ENCODE measurements at regions not wholly inside any gene's neighbourhood (a gene's known extent, or its start where the extent isn't known, plus 50 kb on each side); places are given as distances from the start of the nearest gene placed in this dataset.

DNA sequence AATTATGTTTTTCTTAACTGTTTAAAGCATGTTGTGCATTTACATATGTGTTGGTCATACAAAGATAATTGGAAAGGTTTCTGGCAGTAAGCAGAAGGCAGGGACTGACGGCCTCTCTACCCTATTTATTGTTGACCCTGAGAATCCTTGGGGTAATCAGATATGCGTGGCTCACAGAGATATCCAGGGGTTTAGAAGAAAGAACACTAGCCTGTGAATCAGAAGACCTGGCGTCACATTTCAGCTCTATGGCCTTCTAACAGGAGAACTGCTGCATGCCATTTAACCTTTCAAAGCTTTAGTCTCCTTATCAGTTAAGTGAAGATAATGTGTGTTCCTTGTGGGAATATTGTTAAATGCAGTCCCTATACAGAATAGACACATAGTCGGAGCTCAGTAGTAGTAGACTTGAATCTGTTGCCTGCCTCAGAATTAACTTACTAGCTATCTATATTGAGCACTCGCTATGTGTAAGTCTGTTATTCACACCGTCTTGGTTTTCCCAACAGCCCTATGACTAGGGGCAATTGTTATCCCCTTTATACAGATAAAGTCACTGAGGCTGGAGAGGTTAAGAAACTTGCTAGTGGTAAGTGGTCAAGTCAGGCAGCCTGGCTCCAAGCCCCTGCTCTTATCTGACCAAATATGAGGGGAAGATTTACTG lies 129.6 kb upstream of the ANKRD1 start:
- WGBS = 91% methylated on average over 6 of the region's 6 CpGs
- no peak for DNase-seq (ENCODE audit: low spot score)
- no peak overlapping the region for H3K27ac ChIP-seq (ENCODE audit: low read depth in 1 of 2, low read length in 2 of 2)
- no peaks in the 10 kb centered on the region for H3K27me3 ChIP-seq (ENCODE audit: control insufficient read depth in 4 of 4, insufficient read depth in 4 of 4, low read length in 3 of 4)
- TF ChIP-seq RXRA (IDR thresholded peaks at IDR 0.05) (no peak), JUND (IDR thresholded peaks at IDR 0.05) (no peak), TAF1 (conservative IDR thresholded peaks at IDR 0.05) (no peak), HNF4G (IDR thresholded peaks at IDR 0.05) (no peak), FOXA2 (IDR thresholded peaks at IDR 0.05) (no peak)
- TF ChIP-seq, protein P1, sequence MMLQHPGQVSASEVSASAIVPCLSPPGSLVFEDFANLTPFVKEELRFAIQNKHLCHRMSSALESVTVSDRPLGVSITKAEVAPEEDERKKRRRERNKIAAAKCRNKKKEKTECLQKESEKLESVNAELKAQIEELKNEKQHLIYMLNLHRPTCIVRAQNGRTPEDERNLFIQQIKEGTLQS (IDR thresholded peaks at IDR 0.05) = no peak
- TF ChIP-seq, protein P2, sequence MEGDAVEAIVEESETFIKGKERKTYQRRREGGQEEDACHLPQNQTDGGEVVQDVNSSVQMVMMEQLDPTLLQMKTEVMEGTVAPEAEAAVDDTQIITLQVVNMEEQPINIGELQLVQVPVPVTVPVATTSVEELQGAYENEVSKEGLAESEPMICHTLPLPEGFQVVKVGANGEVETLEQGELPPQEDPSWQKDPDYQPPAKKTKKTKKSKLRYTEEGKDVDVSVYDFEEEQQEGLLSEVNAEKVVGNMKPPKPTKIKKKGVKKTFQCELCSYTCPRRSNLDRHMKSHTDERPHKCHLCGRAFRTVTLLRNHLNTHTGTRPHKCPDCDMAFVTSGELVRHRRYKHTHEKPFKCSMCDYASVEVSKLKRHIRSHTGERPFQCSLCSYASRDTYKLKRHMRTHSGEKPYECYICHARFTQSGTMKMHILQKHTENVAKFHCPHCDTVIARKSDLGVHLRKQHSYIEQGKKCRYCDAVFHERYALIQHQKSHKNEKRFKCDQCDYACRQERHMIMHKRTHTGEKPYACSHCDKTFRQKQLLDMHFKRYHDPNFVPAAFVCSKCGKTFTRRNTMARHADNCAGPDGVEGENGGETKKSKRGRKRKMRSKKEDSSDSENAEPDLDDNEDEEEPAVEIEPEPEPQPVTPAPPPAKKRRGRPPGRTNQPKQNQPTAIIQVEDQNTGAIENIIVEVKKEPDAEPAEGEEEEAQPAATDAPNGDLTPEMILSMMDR (IDR thresholded peaks at IDR 0.05; ENCODE audit: low read depth, low read length, missing input control) = no peak
- TF ChIP-seq, protein P3, sequence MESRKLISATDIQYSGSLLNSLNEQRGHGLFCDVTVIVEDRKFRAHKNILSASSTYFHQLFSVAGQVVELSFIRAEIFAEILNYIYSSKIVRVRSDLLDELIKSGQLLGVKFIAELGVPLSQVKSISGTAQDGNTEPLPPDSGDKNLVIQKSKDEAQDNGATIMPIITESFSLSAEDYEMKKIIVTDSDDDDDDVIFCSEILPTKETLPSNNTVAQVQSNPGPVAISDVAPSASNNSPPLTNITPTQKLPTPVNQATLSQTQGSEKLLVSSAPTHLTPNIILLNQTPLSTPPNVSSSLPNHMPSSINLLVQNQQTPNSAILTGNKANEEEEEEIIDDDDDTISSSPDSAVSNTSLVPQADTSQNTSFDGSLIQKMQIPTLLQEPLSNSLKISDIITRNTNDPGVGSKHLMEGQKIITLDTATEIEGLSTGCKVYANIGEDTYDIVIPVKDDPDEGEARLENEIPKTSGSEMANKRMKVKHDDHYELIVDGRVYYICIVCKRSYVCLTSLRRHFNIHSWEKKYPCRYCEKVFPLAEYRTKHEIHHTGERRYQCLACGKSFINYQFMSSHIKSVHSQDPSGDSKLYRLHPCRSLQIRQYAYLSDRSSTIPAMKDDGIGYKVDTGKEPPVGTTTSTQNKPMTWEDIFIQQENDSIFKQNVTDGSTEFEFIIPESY (IDR thresholded peaks at IDR 0.05) = no peak
- H3K4me1 ChIP-seq (ENCODE audit: control insufficient read depth in 4 of 4, insufficient read depth in 4 of 4, low read length in 3 of 4) = peaks cover 0 to 3% (median under 1%) of the 10 kb centered on the region in 4 donors
- H3K9me3 ChIP-seq (ENCODE audit: control insufficient read depth in 4 of 4, low read length in 3 of 4) = no peaks in the 10 kb centered on the region
- no peak overlapping the region for H3K9ac ChIP-seq (ENCODE audit: low read depth in 1 of 2, low read length in 2 of 2)
- no peaks in the 10 kb centered on the region for H3K36me3 ChIP-seq (ENCODE audit: control insufficient read depth in 4 of 4, insufficient read depth in 3 of 4, low read depth in 1 of 4, low read length in 3 of 4)
- no peak overlapping the region for H3K4me3 ChIP-seq (ENCODE audit: low read depth in 1 of 3, low read length in 3 of 3)

DNA sequence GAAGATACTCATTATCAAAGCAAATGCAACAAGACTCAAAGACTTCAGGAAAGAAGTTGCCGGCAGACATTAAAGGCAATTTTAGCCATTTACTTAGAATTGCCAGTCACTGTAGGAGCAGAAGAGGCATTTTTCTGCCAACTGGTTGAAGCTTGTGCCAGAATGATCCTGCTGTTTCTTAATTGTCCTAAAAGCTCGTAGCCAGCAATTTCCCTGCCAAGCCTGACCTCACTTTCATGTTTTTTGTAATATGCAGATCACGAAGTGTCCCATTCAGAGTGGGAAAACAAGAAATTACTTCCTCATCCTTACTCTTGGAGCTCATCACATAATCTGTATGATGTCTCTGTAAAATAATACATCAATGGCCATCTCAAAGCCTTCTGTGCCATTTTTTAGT lies 130.9 kb upstream of the ANKRD1 start:
- Histone ChIP-seq H3K27ac (ENCODE audit: low read depth in 1 of 2, low read length in 2 of 2) (no peak overlapping the region), H3K9ac (ENCODE audit: low read depth in 1 of 2, low read length in 2 of 2) (no peak overlapping the region), H3K9me3 (ENCODE audit: control insufficient read depth in 4 of 4, low read length in 3 of 4) (no peaks in the 10 kb centered on the region), H3K4me3 (ENCODE audit: low read depth in 1 of 3, low read length in 3 of 3) (no peak overlapping the region), H3K36me3 (ENCODE audit: control insufficient read depth in 4 of 4, insufficient read depth in 3 of 4, low read depth in 1 of 4, low read length in 3 of 4) (no peaks in the 10 kb centered on the region), H3K4me1 (ENCODE audit: control insufficient read depth in 4 of 4, insufficient read depth in 4 of 4, low read length in 3 of 4) (peaks cover 0 to 3% (median under 1%) of the 10 kb centered on the region in 4 donors), H3K27me3 (ENCODE audit: control insufficient read depth in 4 of 4, insufficient read depth in 4 of 4, low read length in 3 of 4) (no peaks in the 10 kb centered on the region)
- WGBS = 44% methylated on average over 3 of the region's 3 CpGs
- no peak for DNase-seq (ENCODE audit: low spot score)
- no peak for TF ChIP-seq RXRA (IDR thresholded peaks at IDR 0.05)
- no peak for TF ChIP-seq HNF4A (conservative IDR thresholded peaks at IDR 0.05)
- TF ChIP-seq, protein P1 (IDR thresholded peaks at IDR 0.05) = no peak
- TF ChIP-seq GABPA (IDR thresholded peaks at IDR 0.05 in 1 of 2, conservative IDR thresholded peaks at IDR 0.05 in 1 of 2) = no peak
- TF ChIP-seq JUND (IDR thresholded peaks at IDR 0.05) = no peak
- no peak for TF ChIP-seq EGR1 (IDR thresholded peaks at IDR 0.05; ENCODE audit: low read depth in 2 of 2)
- TF ChIP-seq FOXA1 (IDR thresholded peaks at IDR 0.05) = no peak
- TF ChIP-seq RAD21 (IDR thresholded peaks at IDR 0.05) = no peak
- TF ChIP-seq, protein P3 (IDR thresholded peaks at IDR 0.05) = no peak
- TF ChIP-seq HNF4G (IDR thresholded peaks at IDR 0.05) = no peak
- TF ChIP-seq, protein P4, sequence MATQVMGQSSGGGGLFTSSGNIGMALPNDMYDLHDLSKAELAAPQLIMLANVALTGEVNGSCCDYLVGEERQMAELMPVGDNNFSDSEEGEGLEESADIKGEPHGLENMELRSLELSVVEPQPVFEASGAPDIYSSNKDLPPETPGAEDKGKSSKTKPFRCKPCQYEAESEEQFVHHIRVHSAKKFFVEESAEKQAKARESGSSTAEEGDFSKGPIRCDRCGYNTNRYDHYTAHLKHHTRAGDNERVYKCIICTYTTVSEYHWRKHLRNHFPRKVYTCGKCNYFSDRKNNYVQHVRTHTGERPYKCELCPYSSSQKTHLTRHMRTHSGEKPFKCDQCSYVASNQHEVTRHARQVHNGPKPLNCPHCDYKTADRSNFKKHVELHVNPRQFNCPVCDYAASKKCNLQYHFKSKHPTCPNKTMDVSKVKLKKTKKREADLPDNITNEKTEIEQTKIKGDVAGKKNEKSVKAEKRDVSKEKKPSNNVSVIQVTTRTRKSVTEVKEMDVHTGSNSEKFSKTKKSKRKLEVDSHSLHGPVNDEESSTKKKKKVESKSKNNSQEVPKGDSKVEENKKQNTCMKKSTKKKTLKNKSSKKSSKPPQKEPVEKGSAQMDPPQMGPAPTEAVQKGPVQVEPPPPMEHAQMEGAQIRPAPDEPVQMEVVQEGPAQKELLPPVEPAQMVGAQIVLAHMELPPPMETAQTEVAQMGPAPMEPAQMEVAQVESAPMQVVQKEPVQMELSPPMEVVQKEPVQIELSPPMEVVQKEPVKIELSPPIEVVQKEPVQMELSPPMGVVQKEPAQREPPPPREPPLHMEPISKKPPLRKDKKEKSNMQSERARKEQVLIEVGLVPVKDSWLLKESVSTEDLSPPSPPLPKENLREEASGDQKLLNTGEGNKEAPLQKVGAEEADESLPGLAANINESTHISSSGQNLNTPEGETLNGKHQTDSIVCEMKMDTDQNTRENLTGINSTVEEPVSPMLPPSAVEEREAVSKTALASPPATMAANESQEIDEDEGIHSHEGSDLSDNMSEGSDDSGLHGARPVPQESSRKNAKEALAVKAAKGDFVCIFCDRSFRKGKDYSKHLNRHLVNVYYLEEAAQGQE (IDR thresholded peaks at IDR 0.05) = no peak
- TF ChIP-seq TAF1 (conservative IDR thresholded peaks at IDR 0.05) = no peak
- no peak for TF ChIP-seq FOXA2 (IDR thresholded peaks at IDR 0.05)
- TF ChIP-seq, protein P2 (IDR thresholded peaks at IDR 0.05; ENCODE audit: low read depth, low read length, missing input control) = no peak
- TF ChIP-seq NR2F2 (IDR thresholded peaks at IDR 0.05) = no peak
- TF ChIP-seq SP1 (IDR thresholded peaks at IDR 0.05) = no peak
- TF ChIP-seq, protein P5, sequence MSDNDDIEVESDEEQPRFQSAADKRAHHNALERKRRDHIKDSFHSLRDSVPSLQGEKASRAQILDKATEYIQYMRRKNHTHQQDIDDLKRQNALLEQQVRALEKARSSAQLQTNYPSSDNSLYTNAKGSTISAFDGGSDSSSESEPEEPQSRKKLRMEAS (IDR thresholded peaks at IDR 0.05) = no peak
- TF ChIP-seq YY1 (IDR thresholded peaks at IDR 0.05) = no peak
